K562 (cell line): ENCODE measurements at regions not wholly inside any gene's neighbourhood (a gene's known extent, or its start where the extent isn't known, plus 50 kb on each side); places are given as distances from the start of the nearest gene placed in this dataset.

Source experiments
- ATAC-seq: fragments of 200-7000 bp; cut with Tn5 transposase; 3 replicates; pipeline ENCODE4 v1.9.1; 2020; ENCODE audit warnings: moderate library complexity
- BruUV-seq: library from RNA; stranded (reverse); fragments of 400-500 nt; replicated peaks from 2 replicates; lab custom pipeline; 2021; lab: Mats Ljungman, UMichigan
- CTCF ChIA-PET: fragments of 300-600 bp; formaldehyde crosslinking; extraction: SDS; loops from one replicate; lab custom pipeline; 2021; ENCODE audit warnings: low intra/inter-chr PET ratio; lab: Yijun Ruan, JAX
- POLR2A ChIA-PET: fragments of 300-600, 350-650 bp; sonication (Branson Sonifier 250); formaldehyde crosslinking; extraction: SDS; loops from one replicate; lab custom pipeline; 2021; ENCODE audit warnings: antibody characterized with exemption, inconsistent platforms; lab: Yijun Ruan, JAX
- DNase-seq, 4 experiments: peaks; one replicate each; pipeline versions ENCODE4 v3.0.0 to v3.0.0-alpha.2; 2011 to 2018; ENCODE audit warnings: low spot score in 3 of 4, mixed read lengths in 3 of 4; ENCODE audit errors: extremely low read depth in 1 of 4
- FAIRE-seq: peaks from 2 replicates; lab custom pipeline; 2011; peaks lifted over from hg19 to GRCh38; lab: Jason Lieb, UNC
- H2AFZ ChIP-seq: 2 replicates; pipeline ENCODE4 v1.6.0; 2011; ENCODE audit warnings: low read depth, low read length, control low read depth, inconsistent platforms
- H3K27ac ChIP-seq: fragments of 200-600 bp; 3 replicates; pipeline ENCODE4 v1.8.0; 2011; ENCODE audit warnings: low read depth, mild to moderate bottlenecking, control low read depth, inconsistent platforms, low read length, moderate library complexity, mixed read lengths; ENCODE audit errors: extremely low read depth
- H3K27me3 ChIP-seq, 2 experiments: fragments of 300-600 bp in 1 of 2; 2 replicates in 1 of 2; 3 replicates in 1 of 2; pipeline versions ENCODE4 v1.6.0 to v1.8.0; 2011; ENCODE audit warnings: inconsistent platforms in 2 of 2, low read length in 2 of 2, mild to moderate bottlenecking in 1 of 2, mixed read lengths in 1 of 2, moderate library complexity in 1 of 2; ENCODE audit not compliant: control insufficient read depth in 2 of 2, insufficient read depth in 2 of 2
- H3K36me3 ChIP-seq: fragments of 300-600 bp; 3 replicates; pipeline ENCODE4 v1.8.0; 2011; ENCODE audit warnings: mild to moderate bottlenecking, low read length, inconsistent platforms; ENCODE audit not compliant: control insufficient read depth, insufficient read depth
- H3K4me1 ChIP-seq, 2 experiments: fragments of 200-600 bp in 1 of 2; replicated peaks in 1 of 2; 2 replicates in 1 of 2; 3 replicates in 1 of 2; pipeline versions ENCODE4 v1.5.1 to v1.8.0; 2011; ENCODE audit warnings: inconsistent platforms in 2 of 2, low read length in 2 of 2, mild to moderate bottlenecking in 1 of 2, mixed read lengths in 1 of 2, moderate library complexity in 1 of 2; ENCODE audit not compliant: control insufficient read depth in 2 of 2, insufficient read depth in 2 of 2
- H3K4me2 ChIP-seq: 2 replicates; pipeline ENCODE4 v1.6.1; 2011; ENCODE audit warnings: low read length, control low read depth, inconsistent platforms, mixed read lengths; ENCODE audit not compliant: insufficient read depth
- H3K4me3 ChIP-seq: fragments of 200-600 bp; sonication (generic), shearing (Covaris generic); 2 replicates; pipeline ENCODE4 v1.5.1; 2016; ENCODE audit warnings: control low read depth, inconsistent platforms
- H3K79me2 ChIP-seq: fragments of 200-600 bp; 3 replicates; pipeline ENCODE4 v1.8.0; 2011; ENCODE audit warnings: low read length, inconsistent platforms; ENCODE audit not compliant: control insufficient read depth, insufficient read depth
- H3K9ac ChIP-seq, 2 experiments: 2 replicates each; pipeline versions ENCODE4 v1.6.0 to v1.6.1; 2011; ENCODE audit warnings: low read depth in 2 of 2, low read length in 2 of 2, control low read depth in 1 of 2, inconsistent platforms in 1 of 2, mild to moderate bottlenecking in 1 of 2, mixed read lengths in 1 of 2; ENCODE audit not compliant: insufficient read depth in 1 of 2
- H3K9me1 ChIP-seq: one replicate; pipeline ENCODE4 v1.6.0; 2011; ENCODE audit warnings: inconsistent platforms, mild to moderate bottlenecking, low read length, moderate library complexity; ENCODE audit not compliant: control insufficient read depth, insufficient read depth
- H3K9me3 ChIP-seq: replicated peaks from 2 replicates; pipeline ENCODE4 v1.5.1; 2011; ENCODE audit warnings: low read depth, low read length, inconsistent platforms; ENCODE audit not compliant: control insufficient read depth, insufficient read depth
- H4K20me1 ChIP-seq: replicated peaks from 2 replicates; pipeline ENCODE4 v1.6.1; 2011; ENCODE audit warnings: low read length, inconsistent platforms, mixed read lengths; ENCODE audit not compliant: control insufficient read depth, insufficient read depth
- TAL1 ChIP-seq: fragments of 450-650 bp; IDR thresholded peaks from 2 replicates; pipeline ENCODE4 v1.6.1; 2016; ENCODE audit warnings: mild to moderate bottlenecking
- ZNF146 ChIP-seq: IDR thresholded peaks from one replicate; pipeline ENCODE4 v1.6.1; 2018; ENCODE audit warnings: missing compliant biosample characterization; ENCODE audit not compliant: unreplicated experiment
- ZNF263 ChIP-seq: sonication (generic); formaldehyde crosslinking; IDR thresholded peaks from 2 replicates; pipeline ENCODE4 v1.8.0; 2022; ENCODE audit warnings: mild to moderate bottlenecking, missing genetic modification reagents, borderline replicate concordance
- WGBS: fragments of 100-300 bp; shearing (Covaris generic); methylation state at CpG from one replicate; pipeline ENCODE4 v1.1.6; 2016; ENCODE audit warnings: low coverage, mixed read lengths; ENCODE audit not compliant: insufficient coverage; ENCODE audit errors: missing lambda C conversion rate; 5-methylcytosine and 5-hydroxymethylcytosine counted together
- in situ Hi-C: fragments of 300-500 bp; cut with MboI; formaldehyde crosslinking; loops from 4 replicates; pipeline ENCODE4 v1.15.0; 2018; ENCODE audit warnings: inconsistent platforms, mixed read lengths
- intact Hi-C: fragments of 100-400 bp; cut with micrococcal nuclease; formaldehyde crosslinking; loops from 2 replicates; pipeline ENCODE4 v1.14.2; 2022
- TF ChIP-seq, protein P1 (sequence below): fragments of 250-450 bp; sonication (Bioruptor Pico); IDR thresholded peaks from 2 replicates; pipeline ENCODE4 v1.8.0; 2022; ENCODE audit warnings: inconsistent platforms
- TF ChIP-seq, protein P2 (sequence below): fragments of 450-650 bp; IDR thresholded peaks from 2 replicates; pipeline ENCODE4 v1.6.1; 2016
- TF ChIP-seq, protein P3 (sequence below): sonication (generic); formaldehyde crosslinking; IDR thresholded peaks from 2 replicates; pipeline ENCODE4 v1.5.0; 2020; ENCODE audit warnings: missing genetic modification reagents

DNA sequence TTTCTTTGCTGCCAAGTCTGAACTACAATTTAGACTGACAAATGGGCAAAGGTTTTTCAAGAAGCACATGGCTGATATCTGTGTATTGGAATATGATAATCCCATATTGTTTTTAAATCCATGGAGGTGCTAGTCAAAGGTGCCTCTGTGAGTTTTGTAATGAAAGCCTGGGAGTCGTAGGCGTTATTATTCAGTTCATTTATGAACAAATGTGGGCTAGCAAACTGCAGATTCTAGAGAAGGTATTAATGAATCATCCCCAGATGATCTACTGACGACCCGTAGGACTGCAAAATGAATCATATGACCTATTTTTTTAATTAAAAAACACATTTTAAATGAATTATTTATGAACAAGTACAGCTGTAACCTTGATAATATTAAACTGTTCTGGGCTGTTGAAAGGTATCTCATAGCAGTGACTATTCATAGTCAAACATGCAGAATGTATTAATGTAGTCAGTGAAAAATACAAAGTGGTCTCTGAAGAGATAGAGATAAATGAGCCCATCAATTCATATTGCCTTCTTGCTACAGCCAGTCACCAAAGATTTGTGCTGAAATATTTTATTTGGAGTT is 1317.8 kb upstream of the MAP3K7 start (continued):
- TF ChIP-seq, protein P1, sequence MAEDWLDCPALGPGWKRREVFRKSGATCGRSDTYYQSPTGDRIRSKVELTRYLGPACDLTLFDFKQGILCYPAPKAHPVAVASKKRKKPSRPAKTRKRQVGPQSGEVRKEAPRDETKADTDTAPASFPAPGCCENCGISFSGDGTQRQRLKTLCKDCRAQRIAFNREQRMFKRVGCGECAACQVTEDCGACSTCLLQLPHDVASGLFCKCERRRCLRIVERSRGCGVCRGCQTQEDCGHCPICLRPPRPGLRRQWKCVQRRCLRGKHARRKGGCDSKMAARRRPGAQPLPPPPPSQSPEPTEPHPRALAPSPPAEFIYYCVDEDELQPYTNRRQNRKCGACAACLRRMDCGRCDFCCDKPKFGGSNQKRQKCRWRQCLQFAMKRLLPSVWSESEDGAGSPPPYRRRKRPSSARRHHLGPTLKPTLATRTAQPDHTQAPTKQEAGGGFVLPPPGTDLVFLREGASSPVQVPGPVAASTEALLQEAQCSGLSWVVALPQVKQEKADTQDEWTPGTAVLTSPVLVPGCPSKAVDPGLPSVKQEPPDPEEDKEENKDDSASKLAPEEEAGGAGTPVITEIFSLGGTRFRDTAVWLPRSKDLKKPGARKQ (CRISPR knock-in tag): no peak
- no peak for TF ChIP-seq ZNF263 (CRISPR knock-in tag)
- TF ChIP-seq ZNF146 (CRISPR knock-in tag): no peak
- TF ChIP-seq, protein P2, sequence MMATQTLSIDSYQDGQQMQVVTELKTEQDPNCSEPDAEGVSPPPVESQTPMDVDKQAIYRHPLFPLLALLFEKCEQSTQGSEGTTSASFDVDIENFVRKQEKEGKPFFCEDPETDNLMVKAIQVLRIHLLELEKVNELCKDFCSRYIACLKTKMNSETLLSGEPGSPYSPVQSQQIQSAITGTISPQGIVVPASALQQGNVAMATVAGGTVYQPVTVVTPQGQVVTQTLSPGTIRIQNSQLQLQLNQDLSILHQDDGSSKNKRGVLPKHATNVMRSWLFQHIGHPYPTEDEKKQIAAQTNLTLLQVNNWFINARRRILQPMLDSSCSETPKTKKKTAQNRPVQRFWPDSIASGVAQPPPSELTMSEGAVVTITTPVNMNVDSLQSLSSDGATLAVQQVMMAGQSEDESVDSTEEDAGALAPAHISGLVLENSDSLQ: no peak
- TF ChIP-seq, all 486 proteins: peak for 0

DNA sequence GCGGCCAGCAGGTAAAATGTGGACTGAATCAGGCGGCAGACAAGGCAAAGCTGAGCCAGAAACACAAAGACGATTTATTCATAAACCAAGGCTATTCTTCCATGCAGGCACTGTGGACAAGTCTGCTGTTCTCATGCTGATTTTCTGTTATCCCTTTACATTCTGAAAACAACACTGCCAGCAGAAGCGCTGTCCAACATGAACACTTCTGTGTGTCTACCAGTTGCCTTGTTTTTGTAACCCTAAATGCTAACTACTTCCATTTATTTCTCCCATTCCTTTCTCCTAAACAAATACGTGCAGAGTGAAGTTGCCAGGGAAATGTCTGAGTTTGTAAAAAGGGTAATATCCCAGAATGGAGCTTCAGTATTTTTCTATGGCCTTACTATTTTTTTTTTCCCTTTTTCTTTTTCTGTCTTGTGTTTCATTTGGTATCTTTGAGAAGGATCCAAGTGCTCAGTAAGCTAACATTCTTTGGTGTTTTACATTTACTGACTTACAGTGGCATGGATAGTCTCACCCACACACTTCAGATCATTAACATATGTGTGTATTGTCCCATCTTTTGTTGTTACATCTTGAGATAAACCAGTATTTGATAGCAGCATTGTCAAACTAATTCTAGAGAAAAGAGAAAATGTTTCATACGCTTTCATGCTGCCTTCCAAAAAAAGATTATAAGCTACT is 1308.9 kb upstream of the MAP3K7 start:
- Histone ChIP-seq H3K9me3 (no peaks in the 10 kb centered on the region; the same call in 1 of the 2 replicates), H3K79me2 (no peaks in the 10 kb centered on the region), H3K9me1 (no peaks in the 10 kb centered on the region), H4K20me1 (no peaks in the 10 kb centered on the region), H2AFZ (no peak overlapping the region), H3K4me3 (no peak overlapping the region), H3K4me1 (no peaks in the 10 kb centered on the region), H3K4me2 (no peak overlapping the region), H3K36me3 (no peaks in the 10 kb centered on the region), H3K27ac (no peak overlapping the region), H3K27me3 (no peaks in the 10 kb centered on the region), H3K9ac (no peak overlapping the region)
- no peak for DNase-seq
- no peak for ATAC-seq
- ChIA-PET CTCF (no interaction called here), POLR2A (no interaction called here)
- intact Hi-C loops: no loop called here
- BruUV-seq: no TSS peak
- WGBS: 1% methylated on average over 6 of the region's 6 CpGs
- FAIRE-seq: no peak
- in situ Hi-C loops: no loop called here
- no peak for TF ChIP-seq TAL1
- TF ChIP-seq, protein P3, sequence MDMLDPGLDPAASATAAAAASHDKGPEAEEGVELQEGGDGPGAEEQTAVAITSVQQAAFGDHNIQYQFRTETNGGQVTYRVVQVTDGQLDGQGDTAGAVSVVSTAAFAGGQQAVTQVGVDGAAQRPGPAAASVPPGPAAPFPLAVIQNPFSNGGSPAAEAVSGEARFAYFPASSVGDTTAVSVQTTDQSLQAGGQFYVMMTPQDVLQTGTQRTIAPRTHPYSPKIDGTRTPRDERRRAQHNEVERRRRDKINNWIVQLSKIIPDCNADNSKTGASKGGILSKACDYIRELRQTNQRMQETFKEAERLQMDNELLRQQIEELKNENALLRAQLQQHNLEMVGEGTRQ: no peak
